Endothelial cell of umbilical vein (primary cell): ENCODE measurements at regions not wholly inside any gene's neighbourhood (a gene's known extent, or its start where the extent isn't known, plus 50 kb on each side); places are given as distances from the start of the nearest gene placed in this dataset.

Source experiments
- CTCF ChIP-seq, 2 donors: IDR thresholded peaks; 1 replicate in 1 of 2; 2 replicates in 1 of 2; pipeline ENCODE4 v1.5.1; 2011; ENCODE audit warnings: low read length in 2 of 2, mild to moderate bottlenecking in 2 of 2, moderate library complexity in 2 of 2, control low read depth in 1 of 2, inconsistent platforms in 1 of 2, low read depth in 1 of 2; ENCODE audit not compliant: insufficient read depth in 1 of 2; ENCODE audit errors: extremely low read depth in 1 of 2
- FOS ChIP-seq: IDR thresholded peaks from 2 replicates; pipeline ENCODE4 v1.6.1; 2011; ENCODE audit warnings: mild to moderate bottlenecking, low read length, moderate library complexity, borderline replicate concordance; ENCODE audit not compliant: insufficient read depth
- MAX ChIP-seq: IDR thresholded peaks from 2 replicates; pipeline ENCODE4 v1.6.1; 2011; ENCODE audit not compliant: insufficient read depth, insufficient read length
- MYC ChIP-seq: IDR thresholded peaks from one replicate; pipeline ENCODE4 v1.6.1; 2011; ENCODE audit warnings: mild to moderate bottlenecking, low read depth, low read length
- POLR2A ChIP-seq: IDR thresholded peaks from 2 replicates; pipeline ENCODE4 v1.6.1; 2012; ENCODE audit warnings: low read depth, mild to moderate bottlenecking, control low read depth, low read length

- no peak for TF ChIP-seq CTCF (IDR thresholded peaks at IDR 0.05; ENCODE audit: extremely low read depth in 1 of 2, insufficient read depth in 1 of 2, low read depth in 1 of 2, low read length in 2 of 2)
- no peak for TF ChIP-seq MYC
- no peak for TF ChIP-seq FOS
- no peak for TF ChIP-seq POLR2A
- no peak for TF ChIP-seq MAX
These were observed 462.0 kb downstream of the RPS6KC1 start for GRCh38 chr1:213513006-213513405.
